Upper lobe of left lung (tissue), 6 donors: ENCODE measurements at regions not wholly inside any gene's neighbourhood (a gene's known extent, or its start where the extent isn't known, plus 50 kb on each side); places are given as distances from the start of the nearest gene placed in this dataset.

Experiments
- ATAC-seq, 2 donors: fragments of 200-7000 bp; cut with Tn5 transposase; one replicate each; pipeline ENCODE4 v1.9.1; 2022; ENCODE audit warnings: mild to moderate bottlenecking in 2 of 2, moderate library complexity in 2 of 2; ENCODE audit not compliant: low FRiP score in 2 of 2
- DNase-seq, 2 donors: peaks; one replicate each; pipeline ENCODE4 v3.0.0-alpha.2; 2019 to 2020
- H3K27ac ChIP-seq, 4 donors: fragments of 200-600 bp; sonication (generic); one replicate each; pipeline ENCODE4 v1.5.1; 2016 to 2019
- H3K27me3 ChIP-seq, 4 donors: fragments of 200-600 bp; sonication (generic); one replicate each; pipeline ENCODE4 v1.5.1; 2017 to 2019
- H3K36me3 ChIP-seq, 4 donors: fragments of 200-600 bp; sonication (generic); one replicate each; pipeline ENCODE4 v1.5.1; 2016 to 2019
- H3K4me1 ChIP-seq, 4 donors: fragments of 200-600 bp; sonication (generic); one replicate each; pipeline ENCODE4 v1.5.1; 2018 to 2019
- H3K4me3 ChIP-seq, 4 donors: fragments of 200-600 bp; sonication (generic); one replicate each; pipeline ENCODE4 v1.5.1; 2017 to 2019; ENCODE audit warnings: mild to moderate bottlenecking in 2 of 4, moderate library complexity in 1 of 4
- H3K9me3 ChIP-seq, 4 donors: fragments of 200-600 bp; sonication (generic); one replicate each; pipeline ENCODE4 v1.5.1; 2018 to 2019
- EP300 ChIP-seq, 4 donors: sonication (generic); formaldehyde crosslinking; IDR thresholded peaks; one replicate each; pipeline ENCODE4 v1.5.1; 2017; ENCODE audit warnings: antibody characterized with exemption in 4 of 4, control low read depth in 2 of 4
- POLR2A ChIP-seq, 4 donors: fragments of 450-650 bp; IDR thresholded peaks; one replicate each; pipeline ENCODE4 v1.5.1; 2016 to 2017; ENCODE audit warnings: antibody characterized with exemption in 4 of 4, mild to moderate bottlenecking in 2 of 4
- POLR2AphosphoS5 ChIP-seq, 2 donors: sonication (generic); formaldehyde crosslinking; IDR thresholded peaks; one replicate each; pipeline ENCODE4 v1.5.1; 2017; ENCODE audit warnings: antibody characterized with exemption in 2 of 2
- WGBS, 2 donors: methylation state at CpG; one replicate each; pipeline ENCODE4 v1.1.5; 2017 to 2018; 5-methylcytosine and 5-hydroxymethylcytosine counted together
- TF ChIP-seq, protein P1 (sequence below), 6 experiments: fragments of 450-650 bp in 4 of 6; fragments of 200-600 bp in 2 of 6; sonication (generic) in 2 of 6; IDR thresholded peaks; one replicate each; pipeline ENCODE4 v1.5.1; 2016 to 2019; ENCODE audit warnings: antibody characterized with exemption in 6 of 6
- donor health status: DM: no; HTN: no; CAD: no; lungs with moderate emphysema.
- donor health status: DM: no; HTN: yes; CAD: no; lungs with severe emphysema.

DNA sequence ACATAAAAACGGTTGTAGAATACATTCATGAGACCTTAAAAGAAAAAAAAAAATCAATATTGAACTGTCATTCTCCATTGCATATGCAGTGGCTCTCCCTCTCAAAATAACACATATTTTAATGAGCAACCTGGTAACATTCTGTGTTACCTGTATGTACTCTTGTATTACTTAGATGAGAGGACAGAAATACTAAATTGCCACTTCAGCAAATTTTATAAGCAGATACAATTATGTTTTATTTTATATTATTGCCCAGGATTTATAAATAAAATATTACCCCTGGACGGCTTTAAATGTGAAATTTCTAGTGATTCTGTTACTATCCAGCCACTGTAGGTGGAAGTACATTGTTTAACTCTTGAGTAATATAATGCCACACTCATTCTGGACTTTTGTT, 463.2 kb upstream of the ROBO1 start:
- DNase-seq, result no peak

DNA sequence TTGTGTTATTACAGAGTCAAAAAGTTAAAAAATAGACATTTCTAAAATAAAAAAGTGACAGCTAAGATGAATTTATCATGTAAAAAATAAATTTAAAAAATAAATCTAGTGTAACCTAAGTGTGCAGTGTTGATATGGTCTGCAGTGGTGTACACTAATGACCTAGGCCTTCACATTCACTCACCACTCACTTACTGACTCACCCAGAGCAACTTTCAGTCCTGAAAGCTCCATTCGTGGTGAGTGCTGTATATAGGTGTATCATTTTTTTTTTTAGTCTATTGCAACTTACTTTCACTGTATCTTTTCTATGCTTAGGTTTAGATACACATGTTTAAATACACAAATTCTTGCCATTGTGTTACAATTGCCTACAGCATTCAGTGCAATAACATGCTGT, 459.4 kb upstream of the ROBO1 start:
- Histone ChIP-seq H3K27ac (no peak overlapping the region), H3K36me3 (no peaks in the 10 kb centered on the region), H3K27me3 (no peaks in the 10 kb centered on the region), H3K4me3 (no peak overlapping the region), H3K9me3 (no peaks in the 10 kb centered on the region), H3K4me1 (no peaks in the 10 kb centered on the region)
- no peak for DNase-seq
- 65 to 72% methylated on average over 1 of the region's 1 CpG for WGBS, 2 donors
- TF ChIP-seq, protein P1, sequence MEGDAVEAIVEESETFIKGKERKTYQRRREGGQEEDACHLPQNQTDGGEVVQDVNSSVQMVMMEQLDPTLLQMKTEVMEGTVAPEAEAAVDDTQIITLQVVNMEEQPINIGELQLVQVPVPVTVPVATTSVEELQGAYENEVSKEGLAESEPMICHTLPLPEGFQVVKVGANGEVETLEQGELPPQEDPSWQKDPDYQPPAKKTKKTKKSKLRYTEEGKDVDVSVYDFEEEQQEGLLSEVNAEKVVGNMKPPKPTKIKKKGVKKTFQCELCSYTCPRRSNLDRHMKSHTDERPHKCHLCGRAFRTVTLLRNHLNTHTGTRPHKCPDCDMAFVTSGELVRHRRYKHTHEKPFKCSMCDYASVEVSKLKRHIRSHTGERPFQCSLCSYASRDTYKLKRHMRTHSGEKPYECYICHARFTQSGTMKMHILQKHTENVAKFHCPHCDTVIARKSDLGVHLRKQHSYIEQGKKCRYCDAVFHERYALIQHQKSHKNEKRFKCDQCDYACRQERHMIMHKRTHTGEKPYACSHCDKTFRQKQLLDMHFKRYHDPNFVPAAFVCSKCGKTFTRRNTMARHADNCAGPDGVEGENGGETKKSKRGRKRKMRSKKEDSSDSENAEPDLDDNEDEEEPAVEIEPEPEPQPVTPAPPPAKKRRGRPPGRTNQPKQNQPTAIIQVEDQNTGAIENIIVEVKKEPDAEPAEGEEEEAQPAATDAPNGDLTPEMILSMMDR (IDR thresholded peaks at IDR 0.05), result no peak
- ATAC-seq, result no peak

More for the DNA sequence above, 463.2 kb upstream of the ROBO1 start:
- no peaks in the 10 kb centered on the region for H3K36me3 ChIP-seq
- no peak for ATAC-seq
- H3K4me1 ChIP-seq, result no peaks in the 10 kb centered on the region
- TF ChIP-seq EP300 (IDR thresholded peaks at IDR 0.05) (no peak), POLR2A (IDR thresholded peaks at IDR 0.05) (no peak), POLR2AphosphoS5 (IDR thresholded peaks at IDR 0.05) (no peak)
- TF ChIP-seq, protein P1 (IDR thresholded peaks at IDR 0.05), result no peak
- no peak overlapping the region for H3K27ac ChIP-seq
- 69 to 81% methylated on average over 2 of the region's 2 CpGs for WGBS, 2 donors
- no peaks in the 10 kb centered on the region for H3K9me3 ChIP-seq
- H3K27me3 ChIP-seq, result no peaks in the 10 kb centered on the region
- H3K4me3 ChIP-seq, result no peak overlapping the region

DNA sequence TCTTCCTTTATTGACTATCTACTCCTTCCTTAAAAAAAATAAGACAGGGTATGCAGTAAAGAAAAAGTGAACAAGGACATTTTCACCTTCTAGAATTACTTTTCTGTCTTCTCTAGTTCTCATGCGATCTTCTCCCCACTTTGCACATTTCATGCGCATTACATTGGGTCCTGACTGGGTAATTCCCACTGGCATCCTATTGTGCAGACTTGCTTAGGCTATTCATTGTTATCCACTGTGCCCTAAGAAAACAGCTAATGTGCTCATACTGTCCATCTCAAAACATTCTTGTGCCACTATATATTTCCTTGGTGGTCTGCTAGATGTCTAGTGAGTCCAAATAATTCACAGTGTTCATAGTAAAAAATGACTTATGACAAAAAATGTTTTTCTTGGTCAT, 447.4 kb upstream of the ROBO1 start:
- no peaks in the 10 kb centered on the region for H3K9me3 ChIP-seq
- TF ChIP-seq EP300 (IDR thresholded peaks at IDR 0.05) (no peak), POLR2A (IDR thresholded peaks at IDR 0.05) (no peak), POLR2AphosphoS5 (IDR thresholded peaks at IDR 0.05) (no peak)
- TF ChIP-seq, protein P1 (IDR thresholded peaks at IDR 0.05), result no peak
- 73 to 74% methylated on average over 2 of the region's 2 CpGs for WGBS, 2 donors
- DNase-seq, result no peak
- no peaks in the 10 kb centered on the region for H3K27me3 ChIP-seq
- H3K4me3 ChIP-seq, result no peak overlapping the region
- no peak for ATAC-seq
- H3K4me1 ChIP-seq, result no peaks in the 10 kb centered on the region
- no peaks in the 10 kb centered on the region for H3K36me3 ChIP-seq
- H3K27ac ChIP-seq, result no peak overlapping the region

DNA sequence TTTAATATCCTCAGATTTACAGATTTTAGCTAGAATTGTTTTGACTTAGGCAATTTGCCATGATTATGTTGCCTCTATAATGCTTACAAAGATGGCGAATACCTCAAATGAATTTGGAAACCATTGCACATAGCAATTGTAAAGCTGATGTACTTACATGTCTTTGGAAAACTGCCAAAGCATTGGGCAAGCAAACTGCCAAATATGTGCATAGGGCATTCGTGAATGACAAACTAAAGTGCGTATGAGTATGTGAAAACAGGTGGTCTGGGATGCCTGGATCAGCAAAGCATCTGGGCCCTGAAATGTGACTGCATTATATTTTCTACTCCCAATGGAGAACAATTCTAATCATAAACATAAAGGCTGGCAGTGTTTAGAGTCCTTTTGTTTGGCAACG, 445.3 kb upstream of the ROBO1 start:
- 61% methylated on average over 4 of the region's 4 CpGs for WGBS, 2 donors
- Histone ChIP-seq H3K27me3 (no peaks in the 10 kb centered on the region), H3K9me3 (no peaks in the 10 kb centered on the region), H3K27ac (no peak overlapping the region), H3K36me3 (no peaks in the 10 kb centered on the region), H3K4me1 (no peaks in the 10 kb centered on the region), H3K4me3 (no peak overlapping the region)
- DNase-seq, result no peak
- no peak for ATAC-seq
- TF ChIP-seq POLR2AphosphoS5 (IDR thresholded peaks at IDR 0.05) (no peak), EP300 (IDR thresholded peaks at IDR 0.05) (no peak), POLR2A (IDR thresholded peaks at IDR 0.05) (no peak)
- TF ChIP-seq, protein P1 (IDR thresholded peaks at IDR 0.05), result no peak

DNA sequence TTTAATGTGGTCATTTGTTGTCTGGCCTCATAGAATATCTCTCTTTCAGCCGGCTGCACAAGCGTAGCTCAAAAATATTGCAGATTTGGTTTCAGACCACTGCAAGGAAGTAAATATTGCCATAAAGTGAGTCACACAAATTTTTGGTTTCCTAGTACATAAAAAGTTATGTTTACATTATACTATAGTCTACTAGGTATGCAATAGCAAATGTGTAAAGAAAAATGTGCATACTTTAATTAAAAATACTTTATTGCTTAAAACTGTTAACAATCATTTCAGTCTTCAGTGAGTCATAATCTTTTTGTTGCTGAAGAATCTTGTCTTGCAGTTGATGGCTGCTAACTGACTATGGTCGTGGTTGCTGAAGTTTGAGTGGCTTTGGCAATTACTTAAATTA, 425.1 kb upstream of the ROBO1 start:
- 64 to 86% methylated on average over 3 of the region's 3 CpGs for WGBS, 2 donors

More for the DNA sequence above, 425.1 kb upstream of the ROBO1 start:
- no peak for ATAC-seq
- H3K27me3 ChIP-seq, result no peaks in the 10 kb centered on the region
- H3K4me3 ChIP-seq, result no peak overlapping the region
- no peak for DNase-seq
- no peak overlapping the region for H3K27ac ChIP-seq
- TF ChIP-seq POLR2A (IDR thresholded peaks at IDR 0.05) (no peak), EP300 (IDR thresholded peaks at IDR 0.05) (no peak)
- H3K36me3 ChIP-seq, result no peaks in the 10 kb centered on the region
- no peaks in the 10 kb centered on the region for H3K9me3 ChIP-seq
- no peaks in the 10 kb centered on the region for H3K4me1 ChIP-seq
